Adrenal gland (tissue), 5 donors: ENCODE measurements at regions not wholly inside any gene's neighbourhood (a gene's known extent, or its start where the extent isn't known, plus 50 kb on each side); places are given as distances from the start of the nearest gene placed in this dataset.

Source experiments
- POLR2A ChIP-seq, 2 donors: fragments of 450-650 bp; IDR thresholded peaks; one replicate each; pipeline ENCODE4 v1.6.1; 2017; ENCODE audit warnings: antibody characterized with exemption in 2 of 2, mild to moderate bottlenecking in 2 of 2, moderate library complexity in 1 of 2
- TF ChIP-seq, protein P1 (sequence below), 6 experiments: fragments of 450-650 bp in 4 of 6; fragments of 200-600 bp in 2 of 6; sonication (generic) in 1 of 6; IDR thresholded peaks; 1 replicate in 5 of 6; 2 replicates in 1 of 6; pipeline versions ENCODE4 v1.5.1 to v1.8.0; 2016 to 2021; ENCODE audit warnings: antibody characterized with exemption in 6 of 6, mild to moderate bottlenecking in 2 of 6, moderate library complexity in 1 of 6
- donor health status: DM: no; HTN: no; CAD: no.

DNA sequence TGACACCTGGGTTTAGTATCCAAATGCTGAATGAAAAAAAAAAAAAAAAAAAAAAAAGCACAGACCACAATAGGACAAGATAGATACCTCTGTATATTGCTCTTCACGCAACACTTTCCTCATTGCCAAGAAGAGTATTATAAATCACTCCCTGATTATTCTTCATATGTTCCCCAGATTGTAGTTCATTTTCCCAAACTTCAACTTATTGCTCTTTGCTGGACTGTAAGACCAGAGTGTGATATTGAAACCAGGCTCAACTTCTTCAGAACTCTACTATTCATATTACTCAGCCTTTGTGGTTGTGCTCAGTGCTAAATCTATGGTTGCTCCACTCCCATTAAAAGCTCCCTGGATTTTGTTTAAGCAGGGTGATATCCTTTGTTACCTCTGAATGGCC is 180.4 kb downstream of the NTMT2 start:
- TF ChIP-seq, protein P1, sequence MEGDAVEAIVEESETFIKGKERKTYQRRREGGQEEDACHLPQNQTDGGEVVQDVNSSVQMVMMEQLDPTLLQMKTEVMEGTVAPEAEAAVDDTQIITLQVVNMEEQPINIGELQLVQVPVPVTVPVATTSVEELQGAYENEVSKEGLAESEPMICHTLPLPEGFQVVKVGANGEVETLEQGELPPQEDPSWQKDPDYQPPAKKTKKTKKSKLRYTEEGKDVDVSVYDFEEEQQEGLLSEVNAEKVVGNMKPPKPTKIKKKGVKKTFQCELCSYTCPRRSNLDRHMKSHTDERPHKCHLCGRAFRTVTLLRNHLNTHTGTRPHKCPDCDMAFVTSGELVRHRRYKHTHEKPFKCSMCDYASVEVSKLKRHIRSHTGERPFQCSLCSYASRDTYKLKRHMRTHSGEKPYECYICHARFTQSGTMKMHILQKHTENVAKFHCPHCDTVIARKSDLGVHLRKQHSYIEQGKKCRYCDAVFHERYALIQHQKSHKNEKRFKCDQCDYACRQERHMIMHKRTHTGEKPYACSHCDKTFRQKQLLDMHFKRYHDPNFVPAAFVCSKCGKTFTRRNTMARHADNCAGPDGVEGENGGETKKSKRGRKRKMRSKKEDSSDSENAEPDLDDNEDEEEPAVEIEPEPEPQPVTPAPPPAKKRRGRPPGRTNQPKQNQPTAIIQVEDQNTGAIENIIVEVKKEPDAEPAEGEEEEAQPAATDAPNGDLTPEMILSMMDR (IDR thresholded peaks at IDR 0.05), result no peak
- no peak for TF ChIP-seq POLR2A (IDR thresholded peaks at IDR 0.05)
